PFSK-1 (cell line): ENCODE measurements at regions not wholly inside any gene's neighbourhood (a gene's known extent, or its start where the extent isn't known, plus 50 kb on each side); places are given as distances from the start of the nearest gene placed in this dataset.

Experiments
- FOXP2 ChIP-seq: optimal IDR thresholded peaks from 2 replicates; pipeline ENCODE3; 2011; ENCODE audit warnings: borderline replicate concordance, control low read depth, inconsistent platforms; ENCODE audit not compliant: insufficient read depth; ENCODE audit errors: extremely low read length, extremely low read depth
- POLR2AphosphoS5 ChIP-seq: IDR thresholded peaks from 2 replicates; pipeline ENCODE4 v1.6.1; 2012; ENCODE audit warnings: low read depth, mild to moderate bottlenecking, control low read depth, low read length, moderate library complexity
- REST ChIP-seq, 2 experiments: IDR thresholded peaks; 2 replicates each; pipeline versions ENCODE4 v1.6.1 to v1.8.0; 2011 to 2012; ENCODE audit warnings: low read depth in 2 of 2, low read length in 2 of 2, control low read depth in 1 of 2, inconsistent platforms in 1 of 2, mild to moderate bottlenecking in 1 of 2, moderate library complexity in 1 of 2; ENCODE audit not compliant: insufficient read depth in 1 of 2
- SIN3A ChIP-seq: IDR thresholded peaks from 2 replicates; pipeline ENCODE4 v1.6.1; 2012; ENCODE audit warnings: mild to moderate bottlenecking, low read length, moderate library complexity, borderline replicate concordance; ENCODE audit not compliant: insufficient read depth
- TAF1 ChIP-seq: IDR thresholded peaks from 2 replicates; pipeline ENCODE4 v1.6.1; 2012; ENCODE audit warnings: low read length, control low read depth, borderline replicate concordance; ENCODE audit not compliant: insufficient read depth

- no peak for TF ChIP-seq REST (IDR thresholded peaks at IDR 0.05; ENCODE audit: insufficient read depth in 1 of 2, low read depth in 2 of 2, low read length in 2 of 2)
- TF ChIP-seq FOXP2 = no peak
- no peak for TF ChIP-seq TAF1
- TF ChIP-seq POLR2AphosphoS5 = no peak
- no peak for TF ChIP-seq SIN3A
Measured at GRCh38 chr11:81331088-81331487, 1402.6 kb downstream of the FAM181B start.

GRCh38 chr11:81303038-81303664, 1430.5 kb downstream of the FAM181B start:
- TF ChIP-seq TAF1 (no peak), SIN3A (no peak), POLR2AphosphoS5 (no peak), FOXP2 (no peak), REST (IDR thresholded peaks at IDR 0.05; ENCODE audit: insufficient read depth in 1 of 2, low read depth in 2 of 2, low read length in 2 of 2) (no peak)

GRCh38 chr11:81301166-81301830, 1432.4 kb downstream of the FAM181B start:
- no peak for TF ChIP-seq SIN3A
- TF ChIP-seq TAF1 = no peak
- no peak for TF ChIP-seq REST (IDR thresholded peaks at IDR 0.05; ENCODE audit: insufficient read depth in 1 of 2, low read depth in 2 of 2, low read length in 2 of 2)
- no peak for TF ChIP-seq POLR2AphosphoS5
- no peak for TF ChIP-seq FOXP2

- TF ChIP-seq FOXP2 (no peak), SIN3A (no peak), TAF1 (no peak), POLR2AphosphoS5 (no peak), REST (IDR thresholded peaks at IDR 0.05; ENCODE audit: insufficient read depth in 1 of 2, low read depth in 2 of 2, low read length in 2 of 2) (no peak)
Measured at GRCh38 chr11:81286959-81287358, 1446.7 kb downstream of the FAM181B start.
